A673 (cell line): ENCODE measurements at regions not wholly inside any gene's neighbourhood (a gene's known extent, or its start where the extent isn't known, plus 50 kb on each side); places are given as distances from the start of the nearest gene placed in this dataset.

Experiments
- BruUV-seq: library from RNA; stranded (reverse); fragments of 400-500 nt; replicated peaks from 2 replicates; lab custom pipeline; 2021; lab: Mats Ljungman, UMichigan
- CTCF ChIA-PET: fragments of 300-600 bp; sonication (Branson Sonifier 250); formaldehyde crosslinking; loops from one replicate; lab custom pipeline; 2022; ENCODE audit warnings: antibody characterized with exemption; lab: Charles Lee
- POLR2A ChIA-PET: fragments of 300-600 bp; sonication (Branson Sonifier 250); formaldehyde crosslinking; loops from one replicate; lab custom pipeline; 2022; ENCODE audit warnings: antibody characterized with exemption; ENCODE audit not compliant: low non-redundant PET; lab: Charles Lee
- DNase-seq: peaks from one replicate; pipeline ENCODE4 v3.0.0-alpha.2; 2015; ENCODE audit warnings: low spot score
- H3K27ac ChIP-seq: fragments of 200-600 bp; sonication (generic); 2 replicates; pipeline ENCODE4 v1.5.1; 2016; ENCODE audit warnings: mixed run types, low read depth, mild to moderate bottlenecking, mixed read lengths, antibody characterized with exemption, low read length; ENCODE audit not compliant: poor library complexity, severe bottlenecking
- H3K27me3 ChIP-seq: fragments of 200-600 bp; sonication (generic); replicated peaks from 2 replicates; pipeline ENCODE4 v1.6.1; 2017; ENCODE audit warnings: mixed run types, low read depth, mild to moderate bottlenecking, mixed read lengths, antibody characterized with exemption, low read length; ENCODE audit not compliant: insufficient read depth, poor library complexity
- H3K36me3 ChIP-seq: fragments of 200-600 bp; sonication (generic); 2 replicates; pipeline ENCODE4 v1.6.1; 2016; ENCODE audit warnings: mixed run types, mild to moderate bottlenecking, mixed read lengths, antibody characterized with exemption, low read length; ENCODE audit not compliant: insufficient read depth, poor library complexity, severe bottlenecking
- H3K4me1 ChIP-seq: fragments of 200-600 bp; sonication (generic); 2 replicates; pipeline ENCODE4 v1.6.1; 2017; ENCODE audit warnings: mixed run types, mild to moderate bottlenecking, mixed read lengths, antibody characterized with exemption, low read length; ENCODE audit not compliant: insufficient read depth, poor library complexity, severe bottlenecking
- H3K4me3 ChIP-seq: fragments of 200-600 bp; sonication (generic); 2 replicates; pipeline ENCODE4 v1.5.1; 2016; ENCODE audit warnings: low read depth, mixed run types, mild to moderate bottlenecking, mixed read lengths, low read length; ENCODE audit not compliant: poor library complexity, severe bottlenecking
- H3K9me3 ChIP-seq: fragments of 200-600 bp; sonication (generic); 2 replicates; pipeline ENCODE4 v1.6.1; 2016; ENCODE audit warnings: mixed run types, low read depth, mild to moderate bottlenecking, mixed read lengths, antibody characterized with exemption, low read length; ENCODE audit not compliant: poor library complexity, severe bottlenecking
- EZH2 ChIP-seq: fragments of 200-600 bp; sonication (generic); IDR thresholded peaks from 2 replicates; pipeline ENCODE4 v1.6.1; 2017; ENCODE audit warnings: borderline replicate concordance, low read depth, mild to moderate bottlenecking, mixed read lengths, antibody characterized with exemption, low read length; ENCODE audit not compliant: poor library complexity, severe bottlenecking
- intact Hi-C: fragments of 100-400 bp; cut with micrococcal nuclease; formaldehyde crosslinking; loops from one replicate; pipeline ENCODE4 v1.10.0; 2022; ENCODE audit not compliant: unreplicated experiment
- TF ChIP-seq, protein P1 (sequence below): fragments of 300-800, 200-600 bp; sonication (generic); conservative IDR thresholded peaks from 2 replicates; pipeline ENCODE4 v1.5.1; 2017; ENCODE audit warnings: low read depth, mild to moderate bottlenecking, antibody characterized with exemption, low read length, moderate library complexity, mixed read lengths

GRCh38 chr14:22513066-22513812 is 75.8 kb downstream of the DAD1 start:
- TF ChIP-seq EZH2 = no peak
- TF ChIP-seq, protein P1, sequence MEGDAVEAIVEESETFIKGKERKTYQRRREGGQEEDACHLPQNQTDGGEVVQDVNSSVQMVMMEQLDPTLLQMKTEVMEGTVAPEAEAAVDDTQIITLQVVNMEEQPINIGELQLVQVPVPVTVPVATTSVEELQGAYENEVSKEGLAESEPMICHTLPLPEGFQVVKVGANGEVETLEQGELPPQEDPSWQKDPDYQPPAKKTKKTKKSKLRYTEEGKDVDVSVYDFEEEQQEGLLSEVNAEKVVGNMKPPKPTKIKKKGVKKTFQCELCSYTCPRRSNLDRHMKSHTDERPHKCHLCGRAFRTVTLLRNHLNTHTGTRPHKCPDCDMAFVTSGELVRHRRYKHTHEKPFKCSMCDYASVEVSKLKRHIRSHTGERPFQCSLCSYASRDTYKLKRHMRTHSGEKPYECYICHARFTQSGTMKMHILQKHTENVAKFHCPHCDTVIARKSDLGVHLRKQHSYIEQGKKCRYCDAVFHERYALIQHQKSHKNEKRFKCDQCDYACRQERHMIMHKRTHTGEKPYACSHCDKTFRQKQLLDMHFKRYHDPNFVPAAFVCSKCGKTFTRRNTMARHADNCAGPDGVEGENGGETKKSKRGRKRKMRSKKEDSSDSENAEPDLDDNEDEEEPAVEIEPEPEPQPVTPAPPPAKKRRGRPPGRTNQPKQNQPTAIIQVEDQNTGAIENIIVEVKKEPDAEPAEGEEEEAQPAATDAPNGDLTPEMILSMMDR = no peak
- H3K9me3 ChIP-seq = no peaks in the 10 kb centered on the region
- ChIA-PET CTCF (no interaction called here), POLR2A (interaction anchor here (0.6 kb wide), 1 partner anchor 34 kb away, joined by 3 read pairs; no protein-coding TSS in a partner anchor)
- no peaks in the 10 kb centered on the region for H3K27me3 ChIP-seq
- peak overlapping the region; percentile 58 for H3K27ac ChIP-seq
- H3K36me3 ChIP-seq = no peaks in the 10 kb centered on the region
- no peak overlapping the region for H3K4me3 ChIP-seq
- BruUV-seq = no TSS peak
- H3K4me1 ChIP-seq = peaks cover 94% of the 10 kb centered on the region
- intact Hi-C loops = no loop called here
- no peak for DNase-seq

GRCh38 chr14:22512106-22512814 is 76.8 kb downstream of the DAD1 start:
- TF ChIP-seq, protein P1 = no peak
- no peak for TF ChIP-seq EZH2
- Histone ChIP-seq H3K4me3 (no peak overlapping the region), H3K36me3 (no peaks in the 10 kb centered on the region), H3K27me3 (no peaks in the 10 kb centered on the region), H3K27ac (peak overlapping the region; percentile 58), H3K4me1 (peaks cover 94% of the 10 kb centered on the region), H3K9me3 (no peaks in the 10 kb centered on the region)
- no TSS peak for BruUV-seq
- CTCF ChIA-PET = no interaction called here
- POLR2A ChIA-PET = no interaction called here
- intact Hi-C loops = no loop called here
- peak; percentile 39 for DNase-seq

DNA sequence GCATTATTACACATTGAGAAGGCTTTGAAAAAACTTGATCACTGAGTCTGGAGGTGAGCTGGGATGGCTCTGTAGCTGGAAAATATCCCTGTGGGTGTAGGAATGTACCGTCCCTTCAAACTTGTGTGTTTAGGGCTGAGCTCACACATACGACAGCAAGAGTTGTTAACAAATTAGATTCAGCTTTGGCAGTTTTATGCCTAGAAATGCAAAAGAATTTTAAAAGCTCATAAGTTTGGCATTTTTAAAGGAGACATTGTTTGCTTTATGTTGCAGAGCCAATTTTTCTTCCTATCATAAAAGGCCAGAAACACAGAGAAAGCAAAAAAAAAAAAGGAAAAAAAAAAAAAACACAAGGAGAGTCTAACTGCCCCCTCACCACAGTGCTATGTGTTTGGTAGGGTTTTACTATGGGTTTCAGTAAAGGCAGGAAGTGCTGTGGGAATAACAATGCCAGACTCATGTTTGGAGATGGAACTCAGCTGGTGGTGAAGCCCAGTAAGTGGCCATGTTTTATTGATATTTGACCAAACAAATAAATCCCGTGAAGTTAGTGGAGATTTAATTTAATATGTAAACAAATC is 78.4 kb downstream of the DAD1 start:
- Histone ChIP-seq H3K4me1 (peaks cover 94% of the 10 kb centered on the region), H3K27ac (peak overlapping the region; percentile 89), H3K36me3 (no peaks in the 10 kb centered on the region), H3K4me3 (no peak overlapping the region), H3K27me3 (no peaks in the 10 kb centered on the region), H3K9me3 (no peaks in the 10 kb centered on the region)
- no TSS peak for BruUV-seq
- peak; percentile 54 for DNase-seq
- TF ChIP-seq, protein P1 = no peak
- TF ChIP-seq EZH2 = no peak
- POLR2A ChIA-PET = interaction anchor here (0.5 to 0.7 kb wide), 4 partner anchors 9 to 35 kb away, joined by 3 to 11 read pairs (median 4); no protein-coding TSS in a partner anchor
- intact Hi-C loops = no loop called here
- CTCF ChIA-PET = interaction anchor here (0.7 kb wide), 1 partner anchor 292 kb away, joined by 3 read pairs; no protein-coding TSS in a partner anchor
